Neural cell (in vitro differentiated cells): ENCODE measurements at regions not wholly inside any gene's neighbourhood (a gene's known extent, or its start where the extent isn't known, plus 50 kb on each side); places are given as distances from the start of the nearest gene placed in this dataset.

ENCODE experiments used
- H2AFZ ChIP-seq: fragments of 200-600, 300-800 bp; sonication (generic), shearing (Covaris generic); 2 replicates; pipeline ENCODE4 v1.6.0; 2014; ENCODE audit warnings: low read depth, mild to moderate bottlenecking, antibody characterized with exemption, low read length, moderate library complexity
- H3F3A ChIP-seq: fragments of 200-600 bp; shearing (Covaris generic); 2 replicates; pipeline ENCODE4 v1.6.1; 2016; ENCODE audit warnings: mild to moderate bottlenecking, moderate library complexity, mixed read lengths, antibody characterized with exemption, low read length; ENCODE audit not compliant: insufficient read depth, poor library complexity, severe bottlenecking
- H3K27ac ChIP-seq: fragments of 200-600, 300-800 bp; sonication (generic), shearing (Covaris generic); 2 replicates; pipeline ENCODE4 v1.5.1; 2014; ENCODE audit warnings: mild to moderate bottlenecking, low read length, moderate library complexity
- H3K27me3 ChIP-seq: fragments of 300-800, 200-600 bp; sonication (generic), shearing (Covaris generic); 2 replicates; pipeline ENCODE4 v1.6.0; 2014; ENCODE audit warnings: mild to moderate bottlenecking, low read depth, low read length, moderate library complexity; ENCODE audit not compliant: insufficient read depth
- H3K36me3 ChIP-seq: fragments of 300-800, 200-600 bp; sonication (generic), shearing (Covaris generic); 2 replicates; pipeline ENCODE4 v1.5.1; 2014; ENCODE audit warnings: mild to moderate bottlenecking, antibody characterized with exemption, low read length, moderate library complexity; ENCODE audit not compliant: insufficient read depth
- H3K4me2 ChIP-seq: fragments of 300-800, 200-600 bp; sonication (generic), shearing (Covaris generic); 2 replicates; pipeline ENCODE4 v1.6.0; 2014; ENCODE audit warnings: mild to moderate bottlenecking, low read length
- H3K4me3 ChIP-seq: fragments of 300-800, 200-600 bp; sonication (generic), shearing (Covaris generic); 2 replicates; pipeline ENCODE4 v1.5.1; 2014; ENCODE audit warnings: mild to moderate bottlenecking, low read length, moderate library complexity
- H3K79me2 ChIP-seq: fragments of 200-600 bp; shearing (Covaris generic); replicated peaks from 2 replicates; pipeline ENCODE4 v1.6.0; 2014; ENCODE audit warnings: mild to moderate bottlenecking, low read length, moderate library complexity; ENCODE audit not compliant: insufficient read depth
- H3K9ac ChIP-seq: fragments of 300-800, 200-600 bp; sonication (generic), shearing (Covaris generic); 2 replicates; pipeline ENCODE4 v1.6.1; 2016; ENCODE audit warnings: mild to moderate bottlenecking, low read length, mixed read lengths
- H3K9me2 ChIP-seq: fragments of 200-600 bp; shearing (Covaris generic); 2 replicates; pipeline ENCODE4 v1.6.1; 2016; ENCODE audit warnings: mild to moderate bottlenecking, low read length, mixed read lengths; ENCODE audit not compliant: insufficient read depth
- H3K9me3 ChIP-seq: fragments of 200-600, 300-800 bp; sonication (generic), shearing (Covaris generic); 2 replicates; pipeline ENCODE4 v1.6.1; 2016; ENCODE audit warnings: mild to moderate bottlenecking, mixed run types, low read length, moderate library complexity, mixed read lengths
- H4K20me1 ChIP-seq: fragments of 200-600 bp; shearing (Covaris generic); 2 replicates; pipeline ENCODE4 v1.6.1; 2016; ENCODE audit warnings: mild to moderate bottlenecking, mixed run types; ENCODE audit not compliant: insufficient read depth
- EP300 ChIP-seq: fragments of 450-650 bp; conservative IDR thresholded peaks from 2 replicates; pipeline ENCODE4 v1.6.1; 2014; ENCODE audit warnings: antibody characterized with exemption, mild to moderate bottlenecking, moderate library complexity; ENCODE audit not compliant: poor library complexity, severe bottlenecking
- EZH2 ChIP-seq: fragments of 200-600, 300-800 bp; shearing (Covaris generic), sonication (generic); IDR thresholded peaks from 2 replicates; pipeline ENCODE4 v1.6.1; 2014; ENCODE audit warnings: antibody characterized with exemption, low read length, borderline replicate concordance, mild to moderate bottlenecking; ENCODE audit not compliant: insufficient read depth, poor library complexity, severe bottlenecking
- MXI1 ChIP-seq: fragments of 450-650 bp; conservative IDR thresholded peaks from 2 replicates; pipeline ENCODE4 v1.6.1; 2014; ENCODE audit warnings: antibody characterized with exemption, mild to moderate bottlenecking; ENCODE audit not compliant: poor library complexity, severe bottlenecking
- POLR2AphosphoS5 ChIP-seq: IDR thresholded peaks from 2 replicates; pipeline ENCODE4 v1.6.1; 2012
- RAD21 ChIP-seq: fragments of 450-650 bp; conservative IDR thresholded peaks from 2 replicates; pipeline ENCODE4 v1.6.1; 2014; ENCODE audit warnings: antibody characterized with exemption, mild to moderate bottlenecking, moderate library complexity
- REST ChIP-seq: IDR thresholded peaks from 2 replicates; pipeline ENCODE4 v1.6.1; 2012; ENCODE audit warnings: borderline replicate concordance
- SMC3 ChIP-seq: fragments of 450-650 bp; conservative IDR thresholded peaks from 2 replicates; pipeline ENCODE4 v1.6.1; 2014; ENCODE audit warnings: antibody characterized with exemption, mild to moderate bottlenecking, moderate library complexity; ENCODE audit not compliant: poor library complexity
- TAF1 ChIP-seq: IDR thresholded peaks from 2 replicates; pipeline ENCODE4 v1.6.1; 2012; ENCODE audit warnings: low read depth
- TF ChIP-seq, protein P1 (sequence below): fragments of 450-650 bp; IDR thresholded peaks from 2 replicates; pipeline ENCODE4 v1.5.1; 2014; ENCODE audit warnings: antibody characterized with exemption, mild to moderate bottlenecking, moderate library complexity; ENCODE audit not compliant: poor library complexity, severe bottlenecking

DNA sequence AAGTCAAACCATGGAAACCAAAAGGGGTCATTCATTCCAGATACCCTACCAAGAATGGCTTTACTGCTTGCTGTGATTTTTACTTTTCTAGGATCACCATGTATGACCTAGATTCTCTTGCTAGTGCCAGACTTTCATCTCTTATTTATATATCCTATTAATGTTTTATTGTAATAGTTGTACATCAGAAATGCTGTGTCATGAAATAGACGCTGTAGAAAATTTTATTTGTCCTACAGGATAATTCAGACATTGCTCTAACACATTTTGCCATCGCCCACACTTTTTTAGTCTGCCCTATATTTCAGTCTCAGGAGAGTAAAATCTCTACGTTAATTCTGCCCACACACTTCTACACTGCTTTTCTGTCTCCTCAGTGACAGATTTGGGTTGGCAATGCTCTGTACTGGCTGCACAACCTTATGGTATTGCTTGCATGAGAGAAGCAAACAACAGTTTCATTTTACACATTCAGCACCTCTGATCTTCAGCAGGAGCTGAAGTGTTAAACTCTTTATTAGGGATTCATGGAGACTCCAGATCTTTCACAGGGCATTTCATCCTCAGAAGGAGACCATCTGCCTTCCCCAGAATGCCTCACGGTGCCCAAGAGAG lies 871.8 kb upstream of the CHAC2 start:
- Histone ChIP-seq H3K9me2 (no peaks in the 10 kb centered on the region), H3K9me3 (peaks cover 3% of the 10 kb centered on the region), H4K20me1 (no peaks in the 10 kb centered on the region), H3K27me3 (no peaks in the 10 kb centered on the region), H3K4me2 (no peak overlapping the region), H2AFZ (no peak overlapping the region), H3K4me3 (no peak overlapping the region), H3F3A (no peaks in the 10 kb centered on the region), H3K9ac (no peak overlapping the region), H3K27ac (no peak overlapping the region), H3K79me2 (no peaks in the 10 kb centered on the region), H3K36me3 (no peaks in the 10 kb centered on the region)
- no peak for TF ChIP-seq MXI1
- TF ChIP-seq EZH2: no peak
- TF ChIP-seq, protein P1, sequence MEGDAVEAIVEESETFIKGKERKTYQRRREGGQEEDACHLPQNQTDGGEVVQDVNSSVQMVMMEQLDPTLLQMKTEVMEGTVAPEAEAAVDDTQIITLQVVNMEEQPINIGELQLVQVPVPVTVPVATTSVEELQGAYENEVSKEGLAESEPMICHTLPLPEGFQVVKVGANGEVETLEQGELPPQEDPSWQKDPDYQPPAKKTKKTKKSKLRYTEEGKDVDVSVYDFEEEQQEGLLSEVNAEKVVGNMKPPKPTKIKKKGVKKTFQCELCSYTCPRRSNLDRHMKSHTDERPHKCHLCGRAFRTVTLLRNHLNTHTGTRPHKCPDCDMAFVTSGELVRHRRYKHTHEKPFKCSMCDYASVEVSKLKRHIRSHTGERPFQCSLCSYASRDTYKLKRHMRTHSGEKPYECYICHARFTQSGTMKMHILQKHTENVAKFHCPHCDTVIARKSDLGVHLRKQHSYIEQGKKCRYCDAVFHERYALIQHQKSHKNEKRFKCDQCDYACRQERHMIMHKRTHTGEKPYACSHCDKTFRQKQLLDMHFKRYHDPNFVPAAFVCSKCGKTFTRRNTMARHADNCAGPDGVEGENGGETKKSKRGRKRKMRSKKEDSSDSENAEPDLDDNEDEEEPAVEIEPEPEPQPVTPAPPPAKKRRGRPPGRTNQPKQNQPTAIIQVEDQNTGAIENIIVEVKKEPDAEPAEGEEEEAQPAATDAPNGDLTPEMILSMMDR: no peak
- TF ChIP-seq RAD21: no peak
- no peak for TF ChIP-seq SMC3
- no peak for TF ChIP-seq REST
- TF ChIP-seq TAF1: no peak

DNA sequence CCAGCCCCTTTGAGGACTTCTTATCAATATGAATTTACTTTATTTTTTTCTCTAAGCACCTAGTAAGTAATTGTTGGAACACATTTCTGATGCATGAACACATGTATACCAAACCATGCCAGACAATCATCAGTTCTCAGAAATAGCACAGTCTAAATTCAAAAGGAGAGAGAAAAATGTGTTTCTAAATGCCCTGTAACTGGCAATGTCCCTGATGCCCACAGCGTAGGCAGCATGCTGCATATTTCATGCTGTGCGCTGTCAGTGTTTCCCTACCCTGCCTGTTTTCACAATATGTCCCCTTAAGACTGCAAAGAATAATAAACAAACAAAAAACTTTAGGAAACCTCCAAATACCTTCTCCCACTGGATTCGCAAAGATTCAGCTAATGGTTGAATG lies 881.0 kb upstream of the CHAC2 start:
- Histone ChIP-seq H4K20me1 (no peaks in the 10 kb centered on the region), H2AFZ (no peak overlapping the region), H3K9me2 (no peaks in the 10 kb centered on the region), H3K9me3 (peaks cover 3% of the 10 kb centered on the region), H3F3A (no peaks in the 10 kb centered on the region), H3K4me2 (no peak overlapping the region), H3K27me3 (no peaks in the 10 kb centered on the region), H3K27ac (no peak overlapping the region), H3K4me3 (no peak overlapping the region), H3K9ac (no peak overlapping the region), H3K79me2 (no peaks in the 10 kb centered on the region), H3K36me3 (no peaks in the 10 kb centered on the region)
- TF ChIP-seq TAF1: no peak
- no peak for TF ChIP-seq SMC3
- no peak for TF ChIP-seq EP300
- no peak for TF ChIP-seq RAD21
- TF ChIP-seq REST: no peak
- no peak for TF ChIP-seq MXI1
- no peak for TF ChIP-seq EZH2
- TF ChIP-seq, protein P1: no peak
- no peak for TF ChIP-seq POLR2AphosphoS5
